ENCODE measurements at regions not wholly inside any gene's neighbourhood (a gene's known extent, or its start where the extent isn't known, plus 50 kb on each side); places are given as distances from the start of the nearest gene placed in this dataset.
"Not testable (repeated sequence)": the region's sequence is repeated elsewhere in the genome, so short reads cannot be mapped to it uniquely, and the experiment has no call there.

DNA sequence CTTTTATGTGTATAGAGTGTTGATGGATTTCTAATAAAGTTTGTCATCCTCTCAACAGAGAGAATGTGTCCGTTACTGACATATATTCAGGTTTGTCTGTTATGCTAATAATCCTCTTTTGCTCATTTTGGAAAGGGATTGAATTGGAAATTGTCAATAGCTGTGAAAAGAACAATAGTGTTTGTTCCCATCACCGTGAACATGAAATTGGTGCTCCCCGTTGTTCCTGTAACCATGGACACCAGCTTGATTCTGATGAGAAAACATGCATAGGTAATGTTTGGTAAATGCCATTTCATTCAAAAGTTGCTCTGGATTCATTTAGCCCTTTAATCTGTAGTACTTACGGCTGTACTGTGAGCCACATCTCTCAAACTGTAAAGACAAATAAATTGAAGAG, 707.0 kb upstream of the GOLIM4 start:
- in situ Hi-C loops (cut with MboI; ENCODE audit: low sequenced_read_pairs) = no loop called here

DNA sequence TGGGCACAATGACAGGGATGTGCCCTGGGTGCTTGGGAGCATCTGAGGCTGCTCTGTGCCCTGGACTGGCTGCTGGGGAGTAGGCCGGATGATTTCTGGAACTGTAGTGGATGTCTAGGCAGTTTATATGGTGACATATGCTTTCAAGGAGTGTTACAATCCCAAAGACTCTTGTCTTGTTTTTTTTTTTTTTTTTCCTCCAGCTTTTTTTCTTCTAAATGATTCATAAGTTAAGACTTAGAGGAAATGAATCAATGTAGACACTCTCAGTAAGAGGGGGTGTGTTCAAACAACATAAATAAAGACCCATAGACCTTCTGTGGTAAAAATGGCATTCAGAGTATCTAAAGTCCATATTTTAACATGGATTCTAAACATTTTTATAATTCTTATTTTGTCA, 706.1 kb upstream of the GOLIM4 start:
- in situ Hi-C loops (cut with MboI; ENCODE audit: low sequenced_read_pairs) = no loop called here

DNA sequence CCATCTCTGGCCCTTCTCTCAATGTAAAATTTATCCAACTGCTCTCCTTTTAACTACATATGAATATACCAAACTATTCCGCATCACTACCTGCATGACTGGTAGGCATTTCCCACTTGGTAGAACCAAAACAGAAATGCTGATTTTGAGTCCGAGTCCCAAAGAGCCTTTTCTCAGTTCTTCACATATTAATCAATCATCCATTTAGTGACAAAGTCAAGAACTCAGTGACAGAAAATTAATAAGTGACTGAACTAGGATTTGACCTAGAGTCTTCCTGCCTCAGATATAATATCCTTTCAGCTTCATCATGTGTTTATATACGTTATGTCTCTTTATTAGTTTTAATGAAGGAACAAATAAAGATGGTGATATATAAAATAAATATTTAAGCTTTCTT, 700.6 kb upstream of the GOLIM4 start:
- in situ Hi-C loops (cut with MboI; ENCODE audit: low sequenced_read_pairs) = no loop called here

DNA sequence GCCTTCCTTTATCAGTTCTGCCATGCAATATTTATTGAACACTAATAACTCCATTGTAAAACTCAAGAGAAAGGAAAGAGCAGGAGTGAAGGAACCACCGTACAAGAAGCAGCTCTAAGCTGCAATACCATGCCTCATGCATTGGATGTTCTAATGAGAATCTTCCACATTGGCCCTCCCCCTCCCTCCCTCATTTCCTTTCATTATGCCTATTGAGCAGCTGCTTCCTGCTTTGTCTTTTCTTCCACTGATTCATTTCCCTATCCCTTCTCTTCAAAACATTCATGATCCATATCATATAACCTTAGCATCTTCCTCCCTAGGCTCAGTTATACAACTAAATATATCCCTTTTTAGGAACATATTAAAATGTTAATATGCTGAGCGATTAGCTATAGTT, 698.7 kb upstream of the GOLIM4 start:
- in situ Hi-C loops (cut with MboI; ENCODE audit: low sequenced_read_pairs) = no loop called here

GRCh38 chr3:168782193-168782592, 686.5 kb upstream of the GOLIM4 start:
- in situ Hi-C loops (cut with MboI; ENCODE audit: low sequenced_read_pairs) = no loop called here

GRCh38 chr3:168779970-168780645, 684.4 kb upstream of the GOLIM4 start:
- in situ Hi-C loops (cut with MboI; ENCODE audit: low sequenced_read_pairs) = not testable (repeated sequence)

- in situ Hi-C loops (cut with MboI; ENCODE audit: low sequenced_read_pairs) = no loop called here
These were observed 658.0 kb upstream of the GOLIM4 start for GRCh38 chr3:168753724-168754123.

GRCh38 chr3:168752339-168752738, 656.6 kb upstream of the GOLIM4 start:
- in situ Hi-C loops (cut with MboI; ENCODE audit: low sequenced_read_pairs) = no loop called here

GRCh38 chr3:168747697-168748096, 652.0 kb upstream of the GOLIM4 start:
- in situ Hi-C loops (cut with MboI; ENCODE audit: low sequenced_read_pairs) = no loop called here

DNA sequence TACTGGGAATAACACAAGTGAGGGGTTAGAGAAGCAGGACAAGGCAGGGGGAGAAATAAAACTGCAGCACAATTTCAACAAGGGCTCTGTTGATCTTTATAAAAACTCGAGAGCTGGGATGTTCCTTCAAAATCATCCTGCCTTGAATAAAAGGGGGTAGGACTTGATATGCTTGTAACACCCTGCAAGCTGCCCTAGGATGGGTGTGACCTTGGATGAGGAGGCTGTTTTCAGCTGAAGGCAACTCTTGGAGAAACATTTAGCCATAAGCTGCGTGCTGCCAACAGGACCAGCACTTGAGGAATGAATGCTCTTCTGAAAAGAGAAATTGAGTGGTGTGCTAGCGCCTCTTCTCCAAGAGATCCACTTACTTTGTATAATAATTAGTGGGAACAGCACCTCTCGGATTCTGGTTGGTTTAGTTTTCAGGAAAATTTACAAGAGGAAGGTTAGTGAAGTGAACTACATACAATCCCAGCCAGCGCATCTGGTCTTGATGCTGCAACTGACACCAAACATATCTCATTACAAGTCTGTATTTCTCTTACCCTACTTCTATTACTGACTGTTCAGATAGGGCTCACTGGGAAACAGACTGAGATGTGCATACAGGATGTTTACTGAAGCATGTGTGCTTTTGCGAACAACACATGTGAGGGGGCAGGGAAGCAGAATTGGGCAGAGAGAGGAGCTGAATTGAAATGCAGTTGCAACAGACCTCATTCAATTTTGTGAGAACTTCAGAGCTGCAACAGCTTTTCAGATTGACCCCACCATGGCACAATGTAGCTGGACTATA, 643.0 kb upstream of the GOLIM4 start:
- in situ Hi-C loops (cut with MboI; ENCODE audit: low sequenced_read_pairs) = no loop called here

DNA sequence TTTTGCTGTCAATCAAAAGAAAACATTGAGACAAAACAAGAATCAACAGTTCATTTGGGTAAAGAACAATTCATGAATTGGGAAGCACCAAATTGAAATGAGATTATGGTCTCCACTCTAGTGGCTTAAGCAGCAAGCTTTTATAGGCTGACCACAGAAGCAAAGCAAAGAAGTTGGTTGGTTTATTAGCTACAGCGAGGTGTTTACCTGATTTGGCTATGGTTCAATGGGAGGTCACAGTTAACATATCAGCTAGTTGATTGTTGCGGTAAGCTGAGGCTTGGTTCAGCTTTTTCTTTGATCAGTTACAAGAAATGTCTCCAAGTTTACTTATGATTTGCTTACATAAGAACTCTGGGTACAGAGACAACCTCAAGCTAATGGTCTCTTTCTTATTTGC, 640.5 kb upstream of the GOLIM4 start:
- in situ Hi-C loops (cut with MboI; ENCODE audit: low sequenced_read_pairs) = no loop called here

DNA sequence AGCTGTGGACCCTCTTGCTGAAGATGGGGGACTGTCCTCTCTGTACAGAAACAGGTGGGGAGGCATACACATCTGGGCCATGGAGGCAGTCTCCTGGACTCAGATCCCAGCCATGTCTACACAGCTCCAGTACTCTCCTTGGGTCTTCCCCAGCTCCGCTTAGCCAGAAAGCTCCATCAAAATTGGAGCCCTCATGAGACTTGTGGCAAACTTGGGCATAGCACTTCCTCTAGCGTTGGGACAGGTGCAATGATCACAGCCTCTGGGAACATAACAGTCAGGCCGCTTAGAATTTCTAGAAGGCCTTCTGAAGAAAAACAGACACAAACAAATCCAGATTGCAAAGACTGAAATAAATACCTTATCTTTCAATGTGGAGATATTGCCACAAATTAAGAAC, 634.3 kb upstream of the GOLIM4 start:
- in situ Hi-C loops (cut with MboI; ENCODE audit: low sequenced_read_pairs) = no loop called here

- in situ Hi-C loops (cut with MboI; ENCODE audit: low sequenced_read_pairs) = no loop called here
These were observed 626.4 kb upstream of the GOLIM4 start for GRCh38 chr3:168722091-168722490.

- in situ Hi-C loops (cut with MboI; ENCODE audit: low sequenced_read_pairs) = no loop called here
These were observed 619.0 kb upstream of the GOLIM4 start for GRCh38 chr3:168714609-168715240.

DNA sequence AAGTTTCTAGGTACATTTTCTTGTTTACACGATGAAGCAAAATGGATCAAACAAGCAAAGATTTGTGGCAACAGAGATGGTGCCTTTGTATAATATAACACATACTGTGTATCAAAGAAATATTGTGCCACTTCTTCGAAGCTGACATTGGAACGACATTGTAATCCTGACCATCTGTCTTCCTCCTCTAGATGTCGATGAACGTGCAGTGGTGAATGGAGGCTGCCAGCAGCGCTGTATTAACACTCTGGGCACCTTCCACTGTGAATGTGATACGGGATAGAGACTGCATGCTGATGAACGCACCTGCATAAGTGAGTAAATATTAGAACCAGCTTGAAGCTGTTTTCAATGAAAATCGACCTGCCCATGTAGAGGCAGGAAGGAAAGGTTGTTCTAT, 613.3 kb upstream of the GOLIM4 start:
- in situ Hi-C loops (cut with MboI; ENCODE audit: low sequenced_read_pairs) = no loop called here

DNA sequence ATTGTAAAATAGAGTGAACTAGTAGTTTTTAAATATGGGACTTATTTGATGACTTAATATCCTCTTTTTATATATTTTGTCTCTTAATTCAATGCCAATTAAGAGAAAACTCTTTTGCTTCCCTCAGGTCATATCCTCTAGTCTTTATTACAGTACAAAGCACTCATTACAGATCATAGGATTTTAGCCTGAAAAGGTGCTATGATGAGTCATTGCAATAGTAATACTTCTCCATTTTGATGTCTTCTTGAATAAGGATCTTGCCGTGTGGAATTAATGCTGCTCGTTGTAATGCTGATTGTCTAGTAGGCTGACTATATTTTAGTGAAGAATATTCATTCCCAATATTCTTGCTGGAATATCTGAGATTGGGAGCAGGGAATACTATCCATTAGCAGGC, 612.2 kb upstream of the GOLIM4 start:
- in situ Hi-C loops (cut with MboI; ENCODE audit: low sequenced_read_pairs) = no loop called here

DNA sequence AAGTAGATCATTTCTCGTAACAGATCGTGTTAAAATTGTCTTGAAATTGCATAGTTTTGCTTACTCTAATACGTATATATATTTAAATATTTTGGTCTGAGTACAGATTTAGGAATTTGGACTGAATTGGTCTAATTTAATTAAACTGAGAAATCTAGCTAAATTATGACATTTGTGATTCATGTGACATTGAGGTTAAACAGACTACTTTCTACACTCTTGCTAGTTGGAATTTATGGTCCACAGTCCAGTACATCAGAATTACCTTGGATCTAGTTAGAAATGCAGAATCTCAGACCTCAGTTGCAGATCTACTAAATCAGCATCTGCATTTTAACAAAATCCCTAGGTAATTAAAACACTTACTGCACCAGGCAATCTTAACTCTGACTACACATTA, 609.7 kb upstream of the GOLIM4 start:
- in situ Hi-C loops (cut with MboI; ENCODE audit: low sequenced_read_pairs) = no loop called here

DNA sequence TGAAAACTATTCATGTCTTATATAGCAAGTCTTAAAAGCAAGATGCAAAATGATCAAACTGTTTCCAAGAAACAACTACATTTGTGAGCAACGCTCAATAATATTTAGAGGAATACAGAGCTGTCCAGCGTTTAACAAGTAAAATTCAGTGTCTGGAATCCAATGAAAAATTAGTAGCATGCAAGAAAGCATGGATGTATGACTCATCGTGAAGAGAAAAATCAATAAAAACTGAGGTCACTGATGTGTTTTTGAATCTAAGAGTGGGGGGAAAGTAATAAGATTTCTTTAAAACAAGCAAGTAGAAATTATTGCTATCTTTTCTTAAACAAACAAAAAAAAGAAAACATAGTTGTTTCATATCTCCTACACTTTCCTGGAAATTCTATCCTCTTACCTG, 600.3 kb upstream of the GOLIM4 start:
- in situ Hi-C loops (cut with MboI; ENCODE audit: low sequenced_read_pairs) = no loop called here

DNA sequence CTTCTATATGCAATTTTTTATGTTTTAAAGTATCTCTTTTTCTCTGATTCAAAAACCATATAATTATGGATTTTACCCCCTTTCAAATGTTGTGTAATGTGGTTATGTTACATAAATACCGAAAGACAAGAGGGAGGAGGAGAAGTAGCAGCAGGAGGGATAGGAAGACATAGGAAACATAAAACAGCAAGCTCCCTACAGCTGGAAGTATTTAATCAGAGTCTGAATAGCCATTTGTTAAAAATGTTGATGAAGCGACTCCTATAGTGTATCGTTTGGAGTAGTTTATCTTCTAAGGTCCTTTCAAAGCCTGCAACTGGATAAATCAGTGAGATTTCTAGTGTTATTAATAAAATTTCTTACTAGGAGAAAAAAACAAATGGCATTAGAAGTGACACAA, 598.1 kb upstream of the GOLIM4 start:
- in situ Hi-C loops (cut with MboI; ENCODE audit: low sequenced_read_pairs) = no loop called here

GRCh38 chr3:168688267-168688666, 592.5 kb upstream of the GOLIM4 start:
- in situ Hi-C loops (cut with MboI; ENCODE audit: low sequenced_read_pairs) = no loop called here

- in situ Hi-C loops (cut with MboI; ENCODE audit: low sequenced_read_pairs) = no loop called here
These were observed 588.8 kb upstream of the GOLIM4 start for GRCh38 chr3:168684519-168684918.

- in situ Hi-C loops (cut with MboI; ENCODE audit: low sequenced_read_pairs) = no loop called here
These were observed 583.0 kb upstream of the GOLIM4 start for GRCh38 chr3:168678730-168679129.
